PC-9 (cell line): ENCODE measurements at regions not wholly inside any gene's neighbourhood (a gene's known extent, or its start where the extent isn't known, plus 50 kb on each side); places are given as distances from the start of the nearest gene placed in this dataset.

Experiments used
- BruUV-seq: library from RNA; stranded (reverse); fragments of 400-500 nt; replicated peaks from 2 replicates; lab custom pipeline; 2021; lab: Mats Ljungman, UMichigan
- CTCF ChIA-PET: fragments of 300-600 bp; sonication (Branson Sonifier 250); formaldehyde crosslinking; loops from one replicate; lab custom pipeline; 2022; ENCODE audit warnings: antibody characterized with exemption; lab: Charles Lee
- POLR2A ChIA-PET: fragments of 300-600 bp; sonication (Branson Sonifier 250); formaldehyde crosslinking; loops from one replicate; lab custom pipeline; 2022; ENCODE audit warnings: antibody characterized with exemption; ENCODE audit not compliant: unreplicated experiment; lab: Charles Lee
- DNase-seq, 2 experiments: peaks; one replicate each; pipeline versions ENCODE4 v3.0.0 to v3.0.0-alpha.2; 2015 to 2022; ENCODE audit warnings: mixed read lengths in 1 of 2
- H2AFZ ChIP-seq: fragments of 200-600 bp; sonication (generic); 2 replicates; pipeline ENCODE4 v1.8.1; 2017; ENCODE audit warnings: antibody characterized with exemption
- H3F3A ChIP-seq: fragments of 200-600 bp; sonication (generic); 2 replicates; pipeline ENCODE4 v1.8.1; 2017; ENCODE audit warnings: antibody characterized with exemption, mild to moderate bottlenecking, low read depth; ENCODE audit not compliant: insufficient read depth
- H3K27ac ChIP-seq: fragments of 200-600 bp; sonication (generic); 2 replicates; pipeline ENCODE4 v1.6.1; 2016; ENCODE audit warnings: mixed run types
- H3K27me3 ChIP-seq: fragments of 200-600 bp; sonication (generic); 2 replicates; pipeline ENCODE4 v1.6.1; 2016; ENCODE audit warnings: low read depth, mixed run types; ENCODE audit not compliant: insufficient read depth
- H3K36me3 ChIP-seq: fragments of 200-600 bp; sonication (generic); 2 replicates; pipeline ENCODE4 v1.6.1; 2016; ENCODE audit warnings: low read depth, mixed run types
- H3K4me1 ChIP-seq: fragments of 200-600 bp; sonication (generic); replicated peaks from 2 replicates; pipeline ENCODE4 v1.6.1; 2016; ENCODE audit warnings: mixed run types; ENCODE audit not compliant: insufficient read depth
- H3K4me2 ChIP-seq: fragments of 200-600 bp; sonication (generic); 2 replicates; pipeline ENCODE4 v1.6.1; 2017; ENCODE audit warnings: mixed run types
- H3K4me3 ChIP-seq: fragments of 200-600 bp; sonication (generic); 2 replicates; pipeline ENCODE4 v1.6.1; 2016; ENCODE audit warnings: mixed run types
- H3K79me2 ChIP-seq: fragments of 200-600 bp; sonication (generic); 2 replicates; pipeline ENCODE4 v1.6.1; 2017; ENCODE audit warnings: low read depth, mixed run types
- H3K9me2 ChIP-seq: fragments of 200-600 bp; sonication (generic); 2 replicates; pipeline ENCODE4 v1.8.1; 2017; ENCODE audit warnings: mild to moderate bottlenecking; ENCODE audit not compliant: insufficient read depth
- H3K9me3 ChIP-seq: fragments of 200-600 bp; sonication (generic); 2 replicates; pipeline ENCODE4 v1.8.1; 2016; ENCODE audit warnings: low read depth; ENCODE audit not compliant: insufficient read depth
- H4K20me1 ChIP-seq: fragments of 200-600 bp; sonication (generic); 2 replicates; pipeline ENCODE4 v1.8.1; 2017; ENCODE audit not compliant: insufficient read depth
- CTCF ChIP-seq: fragments of 200-600 bp; sonication (generic); conservative IDR thresholded peaks from 2 replicates; pipeline ENCODE4 v1.6.1; 2017; ENCODE audit warnings: mixed run types, antibody characterized with exemption, mild to moderate bottlenecking, moderate library complexity
- EZH2 ChIP-seq: fragments of 200-600 bp; sonication (generic); IDR thresholded peaks from 2 replicates; pipeline ENCODE4 v1.8.0; 2017; ENCODE audit warnings: antibody characterized with exemption, low read depth
- intact Hi-C: fragments of 100-400 bp; cut with micrococcal nuclease; formaldehyde crosslinking; loops from one replicate; pipeline ENCODE4 v1.10.0; 2022; ENCODE audit not compliant: unreplicated experiment

GRCh38 chr9:24449976-24450375 lies 95.7 kb downstream of the IZUMO3 start:
- no TSS peak for BruUV-seq
- Histone ChIP-seq H3K36me3 (no peaks in the 10 kb centered on the region), H3K4me2 (no peak overlapping the region), H3K4me3 (no peak overlapping the region), H2AFZ (no peak overlapping the region), H3K4me1 (no peaks in the 10 kb centered on the region), H3K9me3 (no peaks in the 10 kb centered on the region), H4K20me1 (no peaks in the 10 kb centered on the region), H3K27ac (no peak overlapping the region), H3K27me3 (no peaks in the 10 kb centered on the region), H3K9me2 (no peaks in the 10 kb centered on the region), H3F3A (no peaks in the 10 kb centered on the region), H3K79me2 (no peaks in the 10 kb centered on the region)
- TF ChIP-seq EZH2 (no peak), CTCF (no peak)
- no peak for DNase-seq
- ChIA-PET CTCF (no interaction called here), POLR2A (no interaction called here)
- intact Hi-C loops, result no loop called here

GRCh38 chr9:24439456-24439855 lies 106.2 kb downstream of the IZUMO3 start:
- no peak overlapping the region for H3K4me2 ChIP-seq
- no peaks in the 10 kb centered on the region for H3K36me3 ChIP-seq
- no TSS peak for BruUV-seq
- H2AFZ ChIP-seq, result no peak overlapping the region
- no peaks in the 10 kb centered on the region for H3K9me3 ChIP-seq
- intact Hi-C loops, result no loop called here
- no peak overlapping the region for H3K4me3 ChIP-seq
- POLR2A ChIA-PET, result no interaction called here
- no peak for DNase-seq
- no peaks in the 10 kb centered on the region for H3K79me2 ChIP-seq
- no peaks in the 10 kb centered on the region for H3K9me2 ChIP-seq
- H3F3A ChIP-seq, result no peaks in the 10 kb centered on the region
- no peak for TF ChIP-seq EZH2
- CTCF ChIA-PET, result no interaction called here
- no peak overlapping the region for H3K27ac ChIP-seq
- no peaks in the 10 kb centered on the region for H4K20me1 ChIP-seq
- no peaks in the 10 kb centered on the region for H3K27me3 ChIP-seq
- no peaks in the 10 kb centered on the region for H3K4me1 ChIP-seq

- CTCF ChIA-PET, result no interaction called here
- Histone ChIP-seq H3K79me2 (no peaks in the 10 kb centered on the region), H2AFZ (no peak overlapping the region), H3K27ac (no peak overlapping the region), H4K20me1 (no peaks in the 10 kb centered on the region), H3K36me3 (no peaks in the 10 kb centered on the region), H3K4me3 (no peak overlapping the region), H3K9me3 (no peaks in the 10 kb centered on the region), H3F3A (no peaks in the 10 kb centered on the region), H3K4me1 (no peaks in the 10 kb centered on the region), H3K9me2 (no peaks in the 10 kb centered on the region), H3K27me3 (no peaks in the 10 kb centered on the region), H3K4me2 (no peak overlapping the region)
- intact Hi-C loops, result no loop called here
- BruUV-seq, result no TSS peak
- POLR2A ChIA-PET, result no interaction called here
- TF ChIP-seq CTCF (no peak), EZH2 (no peak)
- DNase-seq, result no peak
These were observed 106.8 kb downstream of the IZUMO3 start for GRCh38 chr9:24438876-24439275.

- no peaks in the 10 kb centered on the region for H3K9me2 ChIP-seq
- H3K27me3 ChIP-seq, result no peaks in the 10 kb centered on the region
- H3F3A ChIP-seq, result no peaks in the 10 kb centered on the region
- H3K27ac ChIP-seq, result no peak overlapping the region
- DNase-seq, result no peak
- intact Hi-C loops, result no loop called here
- no peaks in the 10 kb centered on the region for H4K20me1 ChIP-seq
- TF ChIP-seq CTCF (no peak), EZH2 (no peak)
- no peaks in the 10 kb centered on the region for H3K36me3 ChIP-seq
- no peaks in the 10 kb centered on the region for H3K4me1 ChIP-seq
- ChIA-PET POLR2A (no interaction called here), CTCF (no interaction called here)
- no peak overlapping the region for H2AFZ ChIP-seq
- no peaks in the 10 kb centered on the region for H3K9me3 ChIP-seq
- H3K4me2 ChIP-seq, result no peak overlapping the region
- no TSS peak for BruUV-seq
- H3K4me3 ChIP-seq, result no peak overlapping the region
- H3K79me2 ChIP-seq, result no peaks in the 10 kb centered on the region
These were observed 108.9 kb downstream of the IZUMO3 start for GRCh38 chr9:24436761-24437160.
